ENCODE measurements at regions not wholly inside any gene's neighbourhood (a gene's known extent, or its start where the extent isn't known, plus 50 kb on each side); places are given as distances from the start of the nearest gene placed in this dataset.

GRCh38 chr2:4391013-4391412 is 687.6 kb downstream of the DCDC2C start:
- no peak for DNase-seq

DNA sequence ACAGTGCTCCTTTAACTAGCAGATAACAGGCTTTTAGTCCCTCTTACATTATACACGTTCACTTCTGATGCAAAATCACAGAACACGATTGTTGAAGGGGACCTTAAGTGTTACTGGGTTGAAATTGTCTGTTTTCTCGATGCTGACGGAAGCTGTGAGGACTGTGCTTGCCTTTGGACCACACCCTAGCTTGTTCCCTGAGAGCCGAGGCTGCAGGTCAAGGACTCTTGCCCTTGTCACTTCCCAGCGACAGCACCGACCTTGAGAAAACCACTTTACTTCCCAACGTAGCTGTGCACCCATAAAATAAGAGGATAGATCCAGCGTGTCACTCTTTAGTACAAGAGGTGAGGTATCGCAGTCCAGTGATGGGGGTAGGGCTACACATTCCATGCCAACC is 701.0 kb downstream of the DCDC2C start:
- no peak for DNase-seq

DNA sequence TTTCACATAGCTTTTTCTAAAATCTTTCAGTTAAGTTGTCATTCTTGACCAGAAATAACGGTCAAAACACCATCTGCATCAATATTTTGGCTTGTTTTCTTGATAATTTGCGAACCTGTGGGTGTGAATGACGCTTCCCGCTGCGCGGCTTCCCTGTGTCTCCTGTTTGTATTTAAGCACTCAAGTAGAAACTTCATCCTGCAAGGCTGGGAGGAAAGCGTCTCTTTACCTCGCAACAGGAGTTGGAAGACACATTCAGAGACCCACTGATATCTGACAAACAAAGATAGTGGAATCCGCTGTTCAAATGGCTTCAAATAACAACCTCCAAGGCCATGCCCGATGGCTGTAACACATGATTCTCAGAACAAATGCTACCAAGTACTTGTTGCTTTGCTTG is 704.9 kb downstream of the DCDC2C start:
- DNase-seq = no peak

DNA sequence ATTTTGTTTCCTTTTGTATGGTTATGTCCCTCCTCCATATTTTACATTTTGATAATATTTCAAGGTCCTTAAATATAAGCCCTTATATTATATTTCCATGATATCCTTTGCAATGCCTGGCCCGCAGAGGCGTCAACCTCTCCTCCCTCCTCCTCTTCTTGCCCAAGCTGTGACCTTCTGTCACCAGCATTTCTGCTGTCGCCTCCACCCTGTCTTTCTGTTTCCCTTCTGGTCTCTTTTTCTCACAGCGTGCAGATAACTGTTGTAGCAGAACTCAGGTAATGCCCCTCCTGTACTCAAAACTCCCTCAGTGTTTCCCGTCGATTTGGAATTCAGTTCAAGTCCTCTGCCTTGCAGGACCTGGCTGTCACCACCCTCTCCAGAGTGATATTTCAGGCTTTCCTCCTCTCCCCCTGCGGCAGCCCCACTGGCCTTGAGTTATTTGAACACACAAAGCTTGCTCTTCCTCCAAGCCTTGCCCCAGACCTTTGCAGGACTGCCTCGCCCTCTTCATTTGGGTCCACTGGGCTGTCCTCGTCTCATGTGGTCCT is 709.3 kb downstream of the DCDC2C start:
- DNase-seq = no peak

DNA sequence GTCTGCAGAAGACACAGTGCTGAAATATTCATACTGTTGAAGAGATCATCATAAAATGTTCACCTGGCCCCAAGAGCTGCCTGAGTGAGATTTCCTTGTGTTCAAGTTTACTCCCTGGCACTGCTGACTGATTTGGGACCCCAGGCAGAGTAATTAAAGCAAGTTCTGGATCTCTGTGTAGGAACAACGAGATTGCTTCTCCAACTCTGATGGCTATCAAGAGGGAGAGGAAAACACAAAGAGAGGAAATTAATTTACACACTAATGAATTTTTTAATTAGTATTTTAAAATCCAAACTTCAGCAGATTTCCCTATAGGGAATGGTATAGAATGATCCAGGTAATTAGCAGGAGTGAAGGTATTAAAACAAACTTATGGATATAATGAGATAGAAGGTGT is 711.8 kb downstream of the DCDC2C start:
- DNase-seq = no peak

- no peak for DNase-seq
Observed at GRCh38 chr2:4415810-4416413, 712.5 kb downstream of the DCDC2C start.

GRCh38 chr2:4416431-4416830 is 713.1 kb downstream of the DCDC2C start:
- DNase-seq = no peak

DNA sequence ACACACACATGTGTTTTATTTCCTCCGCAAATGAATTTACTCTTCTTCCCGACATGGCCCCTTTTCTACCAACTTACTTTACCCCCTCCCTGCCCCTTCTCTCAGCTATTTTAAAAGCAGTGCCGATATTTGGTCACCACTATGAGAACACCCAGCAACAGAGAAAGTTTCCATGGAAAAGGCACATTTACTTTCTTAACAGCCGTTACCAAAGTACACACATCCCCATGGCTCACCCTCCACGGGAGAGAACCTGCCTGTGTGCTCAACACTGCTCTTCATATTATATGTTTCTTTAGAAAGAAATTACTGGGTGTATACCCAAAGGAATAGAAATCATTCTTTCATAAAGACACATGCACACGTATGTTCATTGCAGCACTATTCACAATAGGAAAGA is 714.4 kb downstream of the DCDC2C start:
- DNase-seq = no peak

- DNase-seq = no peak
Observed at GRCh38 chr2:4420032-4420431, 716.7 kb downstream of the DCDC2C start.

DNA sequence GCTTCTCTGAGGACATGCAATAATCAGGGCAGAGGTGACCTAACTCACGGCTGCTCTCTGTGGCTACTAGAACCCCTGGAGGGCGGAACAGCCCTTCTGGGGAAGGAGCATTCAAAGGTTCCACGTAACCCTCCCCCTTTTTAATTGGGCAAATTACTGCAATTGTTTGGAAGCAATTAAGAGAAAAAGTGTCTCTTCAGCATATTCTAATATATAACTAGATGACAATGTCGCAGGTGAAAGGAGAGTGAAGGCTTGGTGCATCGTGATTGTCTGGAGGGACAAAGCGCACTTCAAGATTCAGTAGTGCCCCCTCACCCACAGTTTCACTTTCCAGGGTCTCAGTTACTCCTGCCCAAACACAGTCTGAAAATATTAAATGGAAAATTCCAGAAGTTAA is 720.8 kb downstream of the DCDC2C start:
- no peak for DNase-seq

DNA sequence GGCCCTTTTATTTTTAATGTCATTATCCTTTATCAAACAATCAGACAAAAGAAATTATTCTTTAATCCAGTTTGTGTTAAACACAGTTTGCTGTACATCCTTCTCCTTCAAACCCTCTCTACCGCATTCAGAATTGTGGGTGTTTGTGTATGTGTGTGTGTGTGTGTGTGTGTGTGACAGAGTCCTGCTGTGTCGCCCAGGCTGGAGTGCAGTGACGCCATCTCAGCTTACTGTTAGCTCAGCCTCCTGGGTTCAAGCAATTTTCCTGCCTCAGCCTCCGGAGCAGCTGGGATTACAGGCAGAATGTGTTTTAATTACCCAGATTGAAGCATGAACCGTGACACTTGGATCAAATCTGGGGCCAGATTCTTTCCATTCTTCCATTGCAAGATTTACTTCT is 723.7 kb downstream of the DCDC2C start:
- DNase-seq = no peak

GRCh38 chr2:4445821-4446220 is 742.4 kb downstream of the DCDC2C start:
- DNase-seq = no peak

DNA sequence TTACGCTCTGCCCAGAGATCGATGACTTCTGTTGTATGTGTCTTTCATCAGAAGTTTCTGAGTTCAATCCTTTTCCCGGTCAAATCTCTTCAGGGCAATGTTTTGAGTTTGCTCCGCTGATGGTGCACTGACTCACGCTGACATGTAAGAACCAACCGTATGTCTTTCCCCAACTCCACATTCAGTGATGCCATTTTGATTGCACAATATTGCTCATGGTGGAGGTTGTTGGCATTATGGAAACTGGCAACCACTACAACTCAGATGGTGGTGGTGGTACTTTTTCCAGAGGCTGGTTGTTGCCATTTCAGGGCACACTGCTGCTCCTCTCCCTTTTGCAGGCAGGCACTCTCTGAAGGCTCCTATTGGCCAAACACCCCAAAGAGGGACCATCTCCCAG is 751.5 kb downstream of the DCDC2C start:
- no peak for DNase-seq

DNA sequence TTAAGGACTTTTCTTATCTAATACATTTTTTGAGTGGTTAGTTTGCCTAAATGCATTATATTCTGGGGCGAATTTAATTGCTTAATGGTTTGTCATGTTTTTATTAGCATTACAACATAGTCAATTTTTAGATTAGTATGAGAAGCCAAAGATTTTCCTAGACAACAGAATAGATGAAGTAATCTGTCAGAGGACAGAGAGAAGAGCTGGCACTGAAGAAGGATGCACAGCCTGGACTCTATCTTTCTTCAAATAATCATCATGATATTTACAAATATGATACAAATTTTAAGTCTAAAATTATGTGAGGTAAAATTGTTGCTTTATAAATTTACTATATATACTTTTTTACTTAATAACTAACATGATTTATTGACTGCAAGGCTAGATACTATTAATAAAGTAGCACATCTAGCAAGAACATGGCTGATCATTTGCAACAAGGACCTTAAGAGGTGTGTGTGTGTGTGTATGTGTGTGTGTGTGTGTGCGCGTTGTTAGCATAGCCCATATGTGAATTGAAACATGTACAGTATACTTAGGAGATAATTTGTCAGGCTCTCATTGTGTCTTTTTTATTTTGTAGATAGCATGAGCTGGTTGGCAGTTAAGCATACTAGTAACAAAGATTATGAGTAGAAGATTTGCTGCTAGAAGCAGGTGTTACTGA is 752.2 kb downstream of the DCDC2C start:
- DNase-seq = no peak

GRCh38 chr2:4464634-4465266 is 761.4 kb downstream of the DCDC2C start:
- DNase-seq = no peak

DNA sequence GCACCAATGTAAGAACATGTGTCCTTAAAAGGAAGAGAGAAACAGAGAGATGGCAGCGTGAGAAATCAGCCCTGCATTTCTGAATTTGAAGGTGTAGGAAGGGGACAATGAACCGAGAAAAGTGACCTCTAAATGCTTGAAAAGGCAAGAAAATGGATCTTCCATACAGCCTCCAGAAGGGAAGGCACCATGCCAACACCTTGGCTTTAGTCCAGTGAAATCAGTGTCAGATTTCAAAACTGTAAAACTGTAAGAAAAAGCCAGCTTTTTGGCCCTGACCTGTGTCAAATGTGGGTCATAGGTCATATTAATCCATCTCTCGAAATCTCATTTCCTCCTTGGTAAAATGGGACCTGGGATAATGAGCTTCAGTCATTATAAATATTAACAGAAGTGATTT is 762.3 kb downstream of the DCDC2C start:
- no peak for DNase-seq

- DNase-seq = no peak
Observed at GRCh38 chr2:4475618-4476017, 772.2 kb downstream of the DCDC2C start.

GRCh38 chr2:4483050-4483449 is 779.7 kb downstream of the DCDC2C start:
- no peak for DNase-seq

DNA sequence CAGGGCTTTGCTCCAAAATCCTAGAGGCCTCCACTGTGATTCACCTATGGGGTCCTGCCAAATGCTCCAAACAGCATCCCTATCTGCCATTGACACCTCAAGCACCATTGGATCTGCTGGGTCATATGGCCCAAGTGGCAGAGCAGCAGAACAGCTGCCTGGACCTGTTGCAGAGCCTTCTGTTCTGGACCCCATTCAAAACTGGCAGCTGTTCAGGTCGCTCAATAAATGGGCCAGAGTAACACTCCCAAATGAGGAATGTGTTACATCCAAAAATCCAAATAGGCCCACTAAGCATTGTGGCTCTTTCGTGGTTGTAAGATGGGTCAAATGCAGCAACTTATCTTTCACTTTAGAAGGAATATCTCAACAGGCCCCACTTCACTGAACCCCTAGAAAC is 783.6 kb downstream of the DCDC2C start:
- DNase-seq = no peak

GRCh38 chr2:4499316-4500030 is 796.1 kb downstream of the DCDC2C start:
- DNase-seq = no peak

DNA sequence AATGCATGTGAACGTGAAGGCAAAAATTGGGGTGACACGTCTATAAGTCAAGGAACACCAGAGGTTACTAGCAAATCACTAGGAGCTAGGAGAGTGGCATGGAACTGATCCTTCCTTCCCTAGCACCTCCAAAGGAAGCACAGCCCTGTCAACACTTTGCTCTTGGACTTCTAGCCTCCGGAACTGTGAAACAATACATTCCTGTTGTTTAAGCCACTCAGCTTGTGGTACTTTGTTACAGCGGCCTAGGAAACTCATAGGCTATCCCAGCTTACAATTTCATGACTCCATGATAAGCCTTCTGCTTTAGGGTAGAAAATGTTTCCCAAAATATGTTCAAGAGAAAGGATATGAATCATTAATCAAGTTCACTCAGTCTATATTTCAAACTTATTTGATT is 798.1 kb downstream of the DCDC2C start:
- DNase-seq = no peak

GRCh38 chr2:4502230-4502843 is 799.0 kb downstream of the DCDC2C start:
- no peak for DNase-seq

DNA sequence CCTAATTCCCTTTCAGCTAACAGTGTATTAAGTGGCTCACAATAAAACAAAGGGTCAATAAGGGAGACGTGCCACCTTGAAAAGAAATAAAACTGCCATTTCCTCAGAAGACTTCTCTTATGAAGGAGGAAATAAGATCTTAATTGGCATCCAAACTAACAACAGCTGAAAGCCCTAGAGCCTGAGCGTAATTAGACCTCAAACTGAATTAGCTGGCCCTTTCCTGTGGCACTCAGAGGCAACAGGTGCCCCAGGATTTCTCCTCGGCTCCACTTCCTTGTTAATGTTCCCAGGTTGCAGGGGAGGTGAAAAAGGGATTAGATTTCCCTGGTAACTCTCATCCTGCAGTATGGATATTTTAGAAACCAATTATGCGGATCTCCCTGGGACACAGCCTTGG is 804.3 kb downstream of the DCDC2C start:
- no peak for DNase-seq

All from right forelimb (tissue), 1 donor.